K562 (cell line): ENCODE measurements at regions not wholly inside any gene's neighbourhood (a gene's known extent, or its start where the extent isn't known, plus 50 kb on each side); places are given as distances from the start of the nearest gene placed in this dataset.

Experiments used
- ATAC-seq: fragments of 200-7000 bp; cut with Tn5 transposase; 3 replicates; pipeline ENCODE4 v1.9.1; 2020; ENCODE audit warnings: moderate library complexity
- BruUV-seq: library from RNA; stranded (reverse); fragments of 400-500 nt; replicated peaks from 2 replicates; lab custom pipeline; 2021; lab: Mats Ljungman, UMichigan
- CTCF ChIA-PET: fragments of 300-600 bp; formaldehyde crosslinking; extraction: SDS; loops from one replicate; lab custom pipeline; 2021; ENCODE audit warnings: low intra/inter-chr PET ratio; lab: Yijun Ruan, JAX
- POLR2A ChIA-PET: fragments of 300-600, 350-650 bp; sonication (Branson Sonifier 250); formaldehyde crosslinking; extraction: SDS; loops from one replicate; lab custom pipeline; 2021; ENCODE audit warnings: antibody characterized with exemption, inconsistent platforms; lab: Yijun Ruan, JAX
- DNase-seq, 4 experiments: peaks; one replicate each; pipeline versions ENCODE4 v3.0.0 to v3.0.0-alpha.2; 2011 to 2018; ENCODE audit warnings: low spot score in 3 of 4, mixed read lengths in 3 of 4; ENCODE audit errors: extremely low read depth in 1 of 4
- FAIRE-seq: peaks from 2 replicates; lab custom pipeline; 2011; peaks lifted over from hg19 to GRCh38; lab: Jason Lieb, UNC
- H2AFZ ChIP-seq: 2 replicates; pipeline ENCODE4 v1.6.0; 2011; ENCODE audit warnings: low read depth, low read length, control low read depth, inconsistent platforms
- H3K27ac ChIP-seq: fragments of 200-600 bp; 3 replicates; pipeline ENCODE4 v1.8.0; 2011; ENCODE audit warnings: low read depth, mild to moderate bottlenecking, control low read depth, inconsistent platforms, low read length, moderate library complexity, mixed read lengths; ENCODE audit errors: extremely low read depth
- H3K27me3 ChIP-seq, 2 experiments: fragments of 300-600 bp in 1 of 2; 2 replicates in 1 of 2; 3 replicates in 1 of 2; pipeline versions ENCODE4 v1.6.0 to v1.8.0; 2011; ENCODE audit warnings: inconsistent platforms in 2 of 2, low read length in 2 of 2, mild to moderate bottlenecking in 1 of 2, mixed read lengths in 1 of 2, moderate library complexity in 1 of 2; ENCODE audit not compliant: control insufficient read depth in 2 of 2, insufficient read depth in 2 of 2
- H3K36me3 ChIP-seq: fragments of 300-600 bp; 3 replicates; pipeline ENCODE4 v1.8.0; 2011; ENCODE audit warnings: mild to moderate bottlenecking, low read length, inconsistent platforms; ENCODE audit not compliant: control insufficient read depth, insufficient read depth
- H3K4me1 ChIP-seq, 2 experiments: fragments of 200-600 bp in 1 of 2; replicated peaks in 1 of 2; 2 replicates in 1 of 2; 3 replicates in 1 of 2; pipeline versions ENCODE4 v1.5.1 to v1.8.0; 2011; ENCODE audit warnings: inconsistent platforms in 2 of 2, low read length in 2 of 2, mild to moderate bottlenecking in 1 of 2, mixed read lengths in 1 of 2, moderate library complexity in 1 of 2; ENCODE audit not compliant: control insufficient read depth in 2 of 2, insufficient read depth in 2 of 2
- H3K4me2 ChIP-seq: 2 replicates; pipeline ENCODE4 v1.6.1; 2011; ENCODE audit warnings: low read length, control low read depth, inconsistent platforms, mixed read lengths; ENCODE audit not compliant: insufficient read depth
- H3K4me3 ChIP-seq: fragments of 200-600 bp; sonication (generic), shearing (Covaris generic); 2 replicates; pipeline ENCODE4 v1.5.1; 2016; ENCODE audit warnings: control low read depth, inconsistent platforms
- H3K79me2 ChIP-seq: fragments of 200-600 bp; 3 replicates; pipeline ENCODE4 v1.8.0; 2011; ENCODE audit warnings: low read length, inconsistent platforms; ENCODE audit not compliant: control insufficient read depth, insufficient read depth
- H3K9ac ChIP-seq, 2 experiments: 2 replicates each; pipeline versions ENCODE4 v1.6.0 to v1.6.1; 2011; ENCODE audit warnings: low read depth in 2 of 2, low read length in 2 of 2, control low read depth in 1 of 2, inconsistent platforms in 1 of 2, mild to moderate bottlenecking in 1 of 2, mixed read lengths in 1 of 2; ENCODE audit not compliant: insufficient read depth in 1 of 2
- H3K9me1 ChIP-seq: one replicate; pipeline ENCODE4 v1.6.0; 2011; ENCODE audit warnings: inconsistent platforms, mild to moderate bottlenecking, low read length, moderate library complexity; ENCODE audit not compliant: control insufficient read depth, insufficient read depth
- H3K9me3 ChIP-seq: replicated peaks from 2 replicates; pipeline ENCODE4 v1.5.1; 2011; ENCODE audit warnings: low read depth, low read length, inconsistent platforms; ENCODE audit not compliant: control insufficient read depth, insufficient read depth
- H4K20me1 ChIP-seq: replicated peaks from 2 replicates; pipeline ENCODE4 v1.6.1; 2011; ENCODE audit warnings: low read length, inconsistent platforms, mixed read lengths; ENCODE audit not compliant: control insufficient read depth, insufficient read depth
- KLF10 ChIP-seq: fragments of 250-450 bp; sonication (Bioruptor Pico); IDR thresholded peaks from 2 replicates; pipeline ENCODE4 v1.6.1; 2021; ENCODE audit warnings: matching md5 sums
- RFX1 ChIP-seq: fragments of 450-650 bp; IDR thresholded peaks from 2 replicates; pipeline ENCODE4 v1.6.1; 2016; ENCODE audit warnings: mild to moderate bottlenecking, moderate library complexity
- SMAD3 ChIP-seq: fragments of 450-650 bp; formaldehyde crosslinking; conservative IDR thresholded peaks from 2 replicates; pipeline ENCODE4 v1.4.0; 2020; ENCODE audit warnings: mild to moderate bottlenecking
- ZNF217 ChIP-seq: sonication (generic); formaldehyde crosslinking; IDR thresholded peaks from 2 replicates; pipeline ENCODE4 v1.8.0; 2022; ENCODE audit warnings: mild to moderate bottlenecking, missing genetic modification reagents
- ZNF655 ChIP-seq: fragments of 250-450 bp; sonication (Bioruptor Pico); IDR thresholded peaks from 2 replicates; pipeline ENCODE4 v1.5.0; 2021
- WGBS: fragments of 100-300 bp; shearing (Covaris generic); methylation state at CpG from one replicate; pipeline ENCODE4 v1.1.6; 2016; ENCODE audit warnings: low coverage, mixed read lengths; ENCODE audit not compliant: insufficient coverage; ENCODE audit errors: missing lambda C conversion rate; 5-methylcytosine and 5-hydroxymethylcytosine counted together
- in situ Hi-C: fragments of 300-500 bp; cut with MboI; formaldehyde crosslinking; loops from 4 replicates; pipeline ENCODE4 v1.15.0; 2018; ENCODE audit warnings: inconsistent platforms, mixed read lengths
- intact Hi-C: fragments of 100-400 bp; cut with micrococcal nuclease; formaldehyde crosslinking; loops from 2 replicates; pipeline ENCODE4 v1.14.2; 2022

- BruUV-seq, result no TSS peak
- Histone ChIP-seq H3K9me3 (no peaks in the 10 kb centered on the region), H3K4me3 (no peak overlapping the region), H3K27me3 (no peaks in the 10 kb centered on the region), H3K9ac (no peak overlapping the region), H3K36me3 (no peaks in the 10 kb centered on the region), H4K20me1 (no peaks in the 10 kb centered on the region), H3K9me1 (no peaks in the 10 kb centered on the region), H3K4me1 (no peaks in the 10 kb centered on the region), H2AFZ (no peak overlapping the region), H3K27ac (no peak overlapping the region), H3K4me2 (no peak overlapping the region), H3K79me2 (no peaks in the 10 kb centered on the region)
- TF ChIP-seq ZNF655 (CRISPR knock-in tag), result no peak
- ChIA-PET CTCF (no interaction called here), POLR2A (no interaction called here)
- FAIRE-seq (no peak), ATAC-seq (no peak), DNase-seq (no peak)
- 0% methylated on average over 2 of the region's 2 CpGs for WGBS
- in situ Hi-C loops, result no loop called here
- intact Hi-C loops, result no loop called here
Observed at GRCh38 chr12:78383414-78383813, 481.2 kb upstream of the SYT1 start.

GRCh38 chr12:78384541-78384940 lies 480.0 kb upstream of the SYT1 start:
- H3K9ac ChIP-seq, result no peak overlapping the region
- POLR2A ChIA-PET, result no interaction called here
- no peak overlapping the region for H3K27ac ChIP-seq
- ATAC-seq (no peak), DNase-seq (no peak), FAIRE-seq (no peak)
- no peaks in the 10 kb centered on the region for H3K79me2 ChIP-seq
- TF ChIP-seq RFX1 (no peak), ZNF217 (no peak), KLF10 (CRISPR knock-in tag) (no peak), SMAD3 (no peak)
- H3K36me3 ChIP-seq, result no peaks in the 10 kb centered on the region
- 2% methylated on average over 6 of the region's 6 CpGs for WGBS
- H3K4me1 ChIP-seq, result no peaks in the 10 kb centered on the region
- H4K20me1 ChIP-seq, result no peaks in the 10 kb centered on the region
- CTCF ChIA-PET, result no interaction called here
- no peaks in the 10 kb centered on the region for H3K9me1 ChIP-seq
- intact Hi-C loops (no loop called here), in situ Hi-C loops (no loop called here)
- H3K9me3 ChIP-seq, result no peaks in the 10 kb centered on the region
- H3K4me3 ChIP-seq, result no peak overlapping the region
- H3K27me3 ChIP-seq, result no peaks in the 10 kb centered on the region
- H2AFZ ChIP-seq, result no peak overlapping the region
- H3K4me2 ChIP-seq, result no peak overlapping the region
- BruUV-seq, result no TSS peak
